Effector memory CD4-positive, alpha-beta T cell (primary cell): ENCODE measurements at regions not wholly inside any gene's neighbourhood (a gene's known extent, or its start where the extent isn't known, plus 50 kb on each side); places are given as distances from the start of the nearest gene placed in this dataset.

ENCODE experiments used
- DNase-seq, 3 donors: peaks; one replicate each; pipeline ENCODE4 v3.0.0-alpha.2; 2020
- H3K27ac ChIP-seq: 2 replicates; pipeline ENCODE4 v1.7.0; 2013; ENCODE audit warnings: mild to moderate bottlenecking, low read length, moderate library complexity; ENCODE audit not compliant: insufficient read depth, poor library complexity, severe bottlenecking
- H3K27me3 ChIP-seq: replicated peaks from 2 replicates; pipeline ENCODE4 v1.7.0; 2013; ENCODE audit warnings: mild to moderate bottlenecking, low read length; ENCODE audit not compliant: insufficient read depth, control insufficient read depth, poor library complexity, severe bottlenecking
- H3K36me3 ChIP-seq: 2 replicates; pipeline ENCODE4 v1.7.0; 2013; ENCODE audit warnings: mild to moderate bottlenecking, low read length, moderate library complexity; ENCODE audit not compliant: control insufficient read depth, insufficient read depth
- H3K4me1 ChIP-seq: 2 replicates; pipeline ENCODE4 v1.7.0; 2013; ENCODE audit warnings: low read length, mild to moderate bottlenecking; ENCODE audit not compliant: control insufficient read depth, insufficient read depth, poor library complexity, severe bottlenecking
- H3K4me3 ChIP-seq: 2 replicates; pipeline ENCODE4 v1.7.0; 2013; ENCODE audit warnings: low read length, low read depth, mild to moderate bottlenecking; ENCODE audit not compliant: insufficient read depth, poor library complexity, severe bottlenecking
- H3K9me3 ChIP-seq: 2 replicates; pipeline ENCODE4 v1.7.0; 2013; ENCODE audit warnings: mild to moderate bottlenecking, low read length, moderate library complexity; ENCODE audit not compliant: control insufficient read depth

GRCh38 chr4:152165846-152166245 is 370.0 kb downstream of the FBXW7 start:
- Histone ChIP-seq H3K36me3 (no peaks in the 10 kb centered on the region), H3K27me3 (no peaks in the 10 kb centered on the region), H3K4me3 (no peak overlapping the region), H3K27ac (no peak overlapping the region), H3K9me3 (no peaks in the 10 kb centered on the region), H3K4me1 (no peaks in the 10 kb centered on the region)
- DNase-seq: no peak

GRCh38 chr4:152165146-152165545 is 370.7 kb downstream of the FBXW7 start:
- no peak for DNase-seq
- no peaks in the 10 kb centered on the region for H3K4me1 ChIP-seq
- no peaks in the 10 kb centered on the region for H3K36me3 ChIP-seq
- H3K27ac ChIP-seq: no peak overlapping the region
- H3K4me3 ChIP-seq: no peak overlapping the region
- no peaks in the 10 kb centered on the region for H3K27me3 ChIP-seq
- no peaks in the 10 kb centered on the region for H3K9me3 ChIP-seq

- DNase-seq: no peak
- H3K36me3 ChIP-seq: no peaks in the 10 kb centered on the region
- H3K4me3 ChIP-seq: no peak overlapping the region
- no peak overlapping the region for H3K27ac ChIP-seq
- no peaks in the 10 kb centered on the region for H3K27me3 ChIP-seq
- no peaks in the 10 kb centered on the region for H3K9me3 ChIP-seq
- no peaks in the 10 kb centered on the region for H3K4me1 ChIP-seq
Observed at GRCh38 chr4:152164561-152164960, 371.3 kb downstream of the FBXW7 start.

GRCh38 chr4:152162331-152162697 is 373.6 kb downstream of the FBXW7 start:
- no peak overlapping the region for H3K4me3 ChIP-seq
- DNase-seq: no peak
- H3K27me3 ChIP-seq: no peaks in the 10 kb centered on the region
- no peaks in the 10 kb centered on the region for H3K9me3 ChIP-seq
- H3K36me3 ChIP-seq: no peaks in the 10 kb centered on the region
- no peak overlapping the region for H3K27ac ChIP-seq
- no peaks in the 10 kb centered on the region for H3K4me1 ChIP-seq

GRCh38 chr4:152161676-152162330 is 374.1 kb downstream of the FBXW7 start:
- DNase-seq: no peak
- no peaks in the 10 kb centered on the region for H3K9me3 ChIP-seq

GRCh38 chr4:152160225-152160800 is 375.6 kb downstream of the FBXW7 start:
- no peak overlapping the region for H3K4me3 ChIP-seq
- no peaks in the 10 kb centered on the region for H3K4me1 ChIP-seq
- H3K27ac ChIP-seq: no peak overlapping the region

More at GRCh38 chr4:152161676-152162330, 374.1 kb downstream of the FBXW7 start:
- Histone ChIP-seq H3K36me3 (no peaks in the 10 kb centered on the region), H3K27ac (no peak overlapping the region), H3K27me3 (no peaks in the 10 kb centered on the region), H3K4me3 (no peak overlapping the region), H3K4me1 (no peaks in the 10 kb centered on the region)

GRCh38 chr4:152159773-152160172 is 376.1 kb downstream of the FBXW7 start:
- Histone ChIP-seq H3K9me3 (no peaks in the 10 kb centered on the region), H3K36me3 (no peaks in the 10 kb centered on the region), H3K4me1 (no peaks in the 10 kb centered on the region)

More at GRCh38 chr4:152160225-152160800, 375.6 kb downstream of the FBXW7 start:
- Histone ChIP-seq H3K9me3 (no peaks in the 10 kb centered on the region), H3K27me3 (no peaks in the 10 kb centered on the region), H3K36me3 (no peaks in the 10 kb centered on the region)
- DNase-seq: no peak

GRCh38 chr4:152158225-152158624 is 377.7 kb downstream of the FBXW7 start:
- Histone ChIP-seq H3K27me3 (no peaks in the 10 kb centered on the region), H3K4me3 (no peak overlapping the region), H3K9me3 (no peaks in the 10 kb centered on the region), H3K36me3 (no peaks in the 10 kb centered on the region), H3K27ac (no peak overlapping the region), H3K4me1 (no peaks in the 10 kb centered on the region)
- no peak for DNase-seq

More at GRCh38 chr4:152159773-152160172, 376.1 kb downstream of the FBXW7 start:
- no peak for DNase-seq
- no peak overlapping the region for H3K4me3 ChIP-seq
- H3K27me3 ChIP-seq: no peaks in the 10 kb centered on the region
- H3K27ac ChIP-seq: no peak overlapping the region

- H3K4me3 ChIP-seq: no peak overlapping the region
- no peaks in the 10 kb centered on the region for H3K36me3 ChIP-seq
- no peaks in the 10 kb centered on the region for H3K9me3 ChIP-seq
- H3K27ac ChIP-seq: no peak overlapping the region
- no peak for DNase-seq
- no peaks in the 10 kb centered on the region for H3K27me3 ChIP-seq
- H3K4me1 ChIP-seq: no peaks in the 10 kb centered on the region
Observed at GRCh38 chr4:152157629-152158028, 378.3 kb downstream of the FBXW7 start.

GRCh38 chr4:152156442-152156841 is 379.4 kb downstream of the FBXW7 start:
- Histone ChIP-seq H3K36me3 (no peaks in the 10 kb centered on the region), H3K27ac (no peak overlapping the region), H3K4me3 (no peak overlapping the region), H3K4me1 (no peaks in the 10 kb centered on the region), H3K9me3 (no peaks in the 10 kb centered on the region), H3K27me3 (no peaks in the 10 kb centered on the region)
- DNase-seq: no peak
